ENCODE measurements at regions not wholly inside any gene's neighbourhood (a gene's known extent, or its start where the extent isn't known, plus 50 kb on each side); places are given as distances from the start of the nearest gene placed in this dataset.

- TF ChIP-seq CTCF (IDR thresholded peaks at IDR 0.05; ENCODE audit: low read length) (no peak), EZH2 (IDR thresholded peaks at IDR 0.05; ENCODE audit: borderline replicate concordance, low read length) (no peak)
These were observed 143.6 kb upstream of the SLC28A3 start for GRCh38 chr9:84484172-84484571.

GRCh38 chr9:84485539-84485938 lies 145.0 kb upstream of the SLC28A3 start:
- H3K9ac ChIP-seq (ENCODE audit: low read length): no peak overlapping the region
- H3K27me3 ChIP-seq (ENCODE audit: insufficient read depth, low read length): no peaks in the 10 kb centered on the region
- H2AFZ ChIP-seq (ENCODE audit: low read length): no peak overlapping the region
- no peak for TF ChIP-seq EZH2 (IDR thresholded peaks at IDR 0.05; ENCODE audit: borderline replicate concordance, low read length)
- TF ChIP-seq CTCF (IDR thresholded peaks at IDR 0.05; ENCODE audit: low read length): no peak
- H3K36me3 ChIP-seq (ENCODE audit: insufficient read depth, low read length): no peaks in the 10 kb centered on the region
- H3K9me3 ChIP-seq (ENCODE audit: low read length): no peaks in the 10 kb centered on the region
- no peak overlapping the region for H3K27ac ChIP-seq (ENCODE audit: low read depth, low read length, poor library complexity, severe bottlenecking)
- H3K4me3 ChIP-seq (ENCODE audit: low read depth, low read length, poor library complexity, severe bottlenecking): no peak overlapping the region
- H3K4me2 ChIP-seq (ENCODE audit: low read length): no peak overlapping the region
- H4K20me1 ChIP-seq (ENCODE audit: insufficient read depth, low read length): no peaks in the 10 kb centered on the region
- no peaks in the 10 kb centered on the region for H3K4me1 ChIP-seq (ENCODE audit: insufficient read depth, low read length, severe bottlenecking)
- H3K9me2 ChIP-seq (ENCODE audit: low read depth, low read length): no peaks in the 10 kb centered on the region
- H3K79me2 ChIP-seq (ENCODE audit: insufficient read depth, low read length): no peaks in the 10 kb centered on the region
- H3F3A ChIP-seq (ENCODE audit: insufficient read depth, low read length): no peaks in the 10 kb centered on the region

More at GRCh38 chr9:84484172-84484571, 143.6 kb upstream of the SLC28A3 start:
- no peak overlapping the region for H3K4me3 ChIP-seq (ENCODE audit: low read depth, low read length, poor library complexity, severe bottlenecking)
- H3K4me1 ChIP-seq (ENCODE audit: insufficient read depth, low read length, severe bottlenecking): no peaks in the 10 kb centered on the region
- H3K79me2 ChIP-seq (ENCODE audit: insufficient read depth, low read length): no peaks in the 10 kb centered on the region
- H3K36me3 ChIP-seq (ENCODE audit: insufficient read depth, low read length): no peaks in the 10 kb centered on the region
- no peaks in the 10 kb centered on the region for H3K9me2 ChIP-seq (ENCODE audit: low read depth, low read length)
- no peak overlapping the region for H3K27ac ChIP-seq (ENCODE audit: low read depth, low read length, poor library complexity, severe bottlenecking)
- no peaks in the 10 kb centered on the region for H3K27me3 ChIP-seq (ENCODE audit: insufficient read depth, low read length)
- no peak overlapping the region for H3K9ac ChIP-seq (ENCODE audit: low read length)
- H2AFZ ChIP-seq (ENCODE audit: low read length): no peak overlapping the region
- no peak overlapping the region for H3K4me2 ChIP-seq (ENCODE audit: low read length)
- H4K20me1 ChIP-seq (ENCODE audit: insufficient read depth, low read length): no peaks in the 10 kb centered on the region
- H3F3A ChIP-seq (ENCODE audit: insufficient read depth, low read length): no peaks in the 10 kb centered on the region
- H3K9me3 ChIP-seq (ENCODE audit: low read length): no peaks in the 10 kb centered on the region

- TF ChIP-seq CTCF (IDR thresholded peaks at IDR 0.05; ENCODE audit: low read length): no peak
- TF ChIP-seq EZH2 (IDR thresholded peaks at IDR 0.05; ENCODE audit: borderline replicate concordance, low read length): no peak
- Histone ChIP-seq H4K20me1 (ENCODE audit: insufficient read depth, low read length) (no peaks in the 10 kb centered on the region), H2AFZ (ENCODE audit: low read length) (no peak overlapping the region), H3K4me2 (ENCODE audit: low read length) (no peak overlapping the region), H3K27me3 (ENCODE audit: insufficient read depth, low read length) (no peaks in the 10 kb centered on the region), H3K4me1 (ENCODE audit: insufficient read depth, low read length, severe bottlenecking) (no peaks in the 10 kb centered on the region), H3K36me3 (ENCODE audit: insufficient read depth, low read length) (no peaks in the 10 kb centered on the region), H3K4me3 (ENCODE audit: low read depth, low read length, poor library complexity, severe bottlenecking) (no peak overlapping the region), H3K9me2 (ENCODE audit: low read depth, low read length) (no peaks in the 10 kb centered on the region), H3K27ac (ENCODE audit: low read depth, low read length, poor library complexity, severe bottlenecking) (no peak overlapping the region), H3K9me3 (ENCODE audit: low read length) (no peaks in the 10 kb centered on the region), H3F3A (ENCODE audit: insufficient read depth, low read length) (no peaks in the 10 kb centered on the region), H3K79me2 (ENCODE audit: insufficient read depth, low read length) (no peaks in the 10 kb centered on the region), H3K9ac (ENCODE audit: low read length) (no peak overlapping the region)
These were observed 146.1 kb upstream of the SLC28A3 start for GRCh38 chr9:84486663-84487062.

Data from OCI-LY1 (cell line).